HCT116 (cell line): ENCODE measurements at regions not wholly inside any gene's neighbourhood (a gene's known extent, or its start where the extent isn't known, plus 50 kb on each side); places are given as distances from the start of the nearest gene placed in this dataset.

Experiments
- EZH2 ChIP-seq: fragments of 200-600 bp; sonication (generic); IDR thresholded peaks from 2 replicates; pipeline ENCODE4 v1.6.1; 2017; ENCODE audit warnings: antibody characterized with exemption, mixed run types
- JUND ChIP-seq: IDR thresholded peaks from 2 replicates; pipeline ENCODE4 v1.6.1; 2012
- POLR2AphosphoS5 ChIP-seq: IDR thresholded peaks from 2 replicates; pipeline ENCODE4 v1.6.1; 2011; ENCODE audit warnings: mild to moderate bottlenecking, low read depth, low read length, moderate library complexity

GRCh38 chr3:81910244-81910852, 148.9 kb upstream of the GBE1 start:
- TF ChIP-seq EZH2, result no peak
- TF ChIP-seq POLR2AphosphoS5, result no peak
- TF ChIP-seq JUND, result no peak
